GM23338 (cell line): ENCODE measurements at regions not wholly inside any gene's neighbourhood (a gene's known extent, or its start where the extent isn't known, plus 50 kb on each side); places are given as distances from the start of the nearest gene placed in this dataset.

ENCODE experiments used
- ATAC-seq: fragments of 200-7000 bp; cut with Tn5 transposase; 3 replicates; pipeline ENCODE4 v1.9.1; 2020
- DNase-seq: peaks from one replicate; pipeline ENCODE4 v3.0.0-alpha.2; 2015; ENCODE audit warnings: low spot score
- H2AFZ ChIP-seq: fragments of 200-600 bp; sonication (generic); 2 replicates; pipeline ENCODE4 v1.8.0; 2016; ENCODE audit warnings: antibody characterized with exemption, mild to moderate bottlenecking, moderate library complexity
- H3F3A ChIP-seq: fragments of 200-600 bp; sonication (generic); replicated peaks from 2 replicates; pipeline ENCODE4 v1.8.0; 2017; ENCODE audit warnings: antibody characterized with exemption, mixed run types, low read depth
- H3K27ac ChIP-seq: fragments of 200-600 bp; sonication (generic); 2 replicates; pipeline ENCODE4 v1.6.1; 2016; ENCODE audit warnings: low read depth
- H3K27me3 ChIP-seq: fragments of 200-600 bp; sonication (generic); 2 replicates; pipeline ENCODE4 v1.8.0; 2016; ENCODE audit warnings: mild to moderate bottlenecking, mixed run types, moderate library complexity; ENCODE audit not compliant: insufficient read depth
- H3K36me3 ChIP-seq: fragments of 200-600 bp; sonication (generic); 2 replicates; pipeline ENCODE4 v1.8.0; 2016; ENCODE audit warnings: mild to moderate bottlenecking; ENCODE audit not compliant: insufficient read depth
- H3K4me1 ChIP-seq: fragments of 200-600 bp; sonication (generic); 2 replicates; pipeline ENCODE4 v1.8.0; 2016; ENCODE audit warnings: mild to moderate bottlenecking, moderate library complexity; ENCODE audit not compliant: insufficient read depth
- H3K4me2 ChIP-seq: fragments of 200-600 bp; sonication (generic); 2 replicates; pipeline ENCODE4 v1.7.1; 2017; ENCODE audit warnings: mixed run types
- H3K4me3 ChIP-seq: fragments of 200-600 bp; sonication (generic); 2 replicates; pipeline ENCODE4 v1.6.1; 2016; ENCODE audit warnings: mixed run types
- H3K79me2 ChIP-seq: fragments of 200-600 bp; sonication (generic); replicated peaks from 2 replicates; pipeline ENCODE4 v1.8.0; 2017; ENCODE audit warnings: mild to moderate bottlenecking; ENCODE audit not compliant: insufficient read depth
- H3K9me2 ChIP-seq: fragments of 200-600 bp; sonication (generic); 2 replicates; pipeline ENCODE4 v1.8.0; 2017; ENCODE audit not compliant: insufficient read depth
- H4K20me1 ChIP-seq: fragments of 200-600 bp; sonication (generic); replicated peaks from 2 replicates; pipeline ENCODE4 v1.8.0; 2017; ENCODE audit warnings: mild to moderate bottlenecking; ENCODE audit not compliant: insufficient read depth
- H3K27ac Mint-ChIP-seq: 2 replicates; pipeline ENCODE4 v1.8.0; 2020; ENCODE audit warnings: inconsistent platforms, mild to moderate bottlenecking, moderate library complexity, mixed read lengths
- H3K27me3 Mint-ChIP-seq: 3 replicates; pipeline ENCODE4 v1.8.0; 2022; ENCODE audit warnings: low read depth, mild to moderate bottlenecking, moderate library complexity, mixed read lengths, inconsistent platforms; ENCODE audit not compliant: insufficient read depth, poor library complexity
- H3K36me3 Mint-ChIP-seq: 3 replicates; pipeline ENCODE4 v1.8.0; 2021; ENCODE audit warnings: low read depth, mild to moderate bottlenecking, inconsistent platforms, moderate library complexity, mixed read lengths
- H3K4me1 Mint-ChIP-seq: 3 replicates; pipeline ENCODE4 v1.8.0; 2020; ENCODE audit warnings: mild to moderate bottlenecking, inconsistent platforms, mixed read lengths
- H3K4me3 Mint-ChIP-seq: 3 replicates; pipeline ENCODE4 v1.8.0; 2021; ENCODE audit warnings: moderate library complexity, mild to moderate bottlenecking, inconsistent platforms, mixed read lengths
- H3K9me3 Mint-ChIP-seq: 3 replicates; pipeline ENCODE4 v1.8.0; 2020; ENCODE audit warnings: moderate library complexity, mild to moderate bottlenecking, inconsistent platforms, mixed read lengths
- CREB1 ChIP-seq: fragments of 250-450 bp; sonication (Bioruptor Pico); IDR thresholded peaks from 2 replicates; pipeline ENCODE4 v1.5.0; 2020; ENCODE audit warnings: low read depth, mild to moderate bottlenecking, moderate library complexity
- CTCF ChIP-seq, 2 experiments: fragments of 200-600 bp in 1 of 2; sonication (generic) in 1 of 2; conservative IDR thresholded peaks; 2 replicates each; pipeline versions ENCODE4 v1.5.1 to v1.6.1; 2016 to 2017; ENCODE audit warnings: antibody characterized with exemption in 2 of 2, low read depth in 2 of 2, mild to moderate bottlenecking in 2 of 2, moderate library complexity in 1 of 2
- EZH2 ChIP-seq: fragments of 200-600 bp; sonication (generic); IDR thresholded peaks from one replicate; pipeline ENCODE4 v1.8.0; 2017; ENCODE audit warnings: antibody characterized with exemption, mild to moderate bottlenecking, low read depth; ENCODE audit not compliant: unreplicated experiment
- EZH2phosphoT487 ChIP-seq: fragments of 200-600 bp; sonication (generic); IDR thresholded peaks from one replicate; pipeline ENCODE4 v1.8.1; 2018; ENCODE audit warnings: antibody characterized with exemption; ENCODE audit not compliant: unreplicated experiment
- JUNB ChIP-seq: IDR thresholded peaks from one replicate; pipeline ENCODE4 v1.6.1; 2016; ENCODE audit warnings: antibody characterized with exemption; ENCODE audit not compliant: unreplicated experiment
- POLR2AphosphoS5 ChIP-seq: IDR thresholded peaks from 2 replicates; pipeline ENCODE4 v1.6.1; 2016; ENCODE audit warnings: antibody characterized with exemption, low read depth
- REST ChIP-seq: IDR thresholded peaks from one replicate; pipeline ENCODE4 v1.6.1; 2018; ENCODE audit warnings: antibody characterized with exemption; ENCODE audit not compliant: unreplicated experiment
- STAT1 ChIP-seq: IDR thresholded peaks from one replicate; pipeline ENCODE4 v1.6.1; 2016; ENCODE audit warnings: antibody characterized with exemption; ENCODE audit not compliant: unreplicated experiment
- ZNF114 ChIP-seq: fragments of 250-450 bp; sonication (Bioruptor Pico); IDR thresholded peaks from 2 replicates; pipeline ENCODE4 v1.5.0; 2020; ENCODE audit warnings: mild to moderate bottlenecking, moderate library complexity
- TF ChIP-seq, protein P1 (sequence below): fragments of 250-450 bp; sonication (Bioruptor Pico); IDR thresholded peaks from 2 replicates; pipeline ENCODE4 v1.5.0; 2020; ENCODE audit warnings: mild to moderate bottlenecking, moderate library complexity

DNA sequence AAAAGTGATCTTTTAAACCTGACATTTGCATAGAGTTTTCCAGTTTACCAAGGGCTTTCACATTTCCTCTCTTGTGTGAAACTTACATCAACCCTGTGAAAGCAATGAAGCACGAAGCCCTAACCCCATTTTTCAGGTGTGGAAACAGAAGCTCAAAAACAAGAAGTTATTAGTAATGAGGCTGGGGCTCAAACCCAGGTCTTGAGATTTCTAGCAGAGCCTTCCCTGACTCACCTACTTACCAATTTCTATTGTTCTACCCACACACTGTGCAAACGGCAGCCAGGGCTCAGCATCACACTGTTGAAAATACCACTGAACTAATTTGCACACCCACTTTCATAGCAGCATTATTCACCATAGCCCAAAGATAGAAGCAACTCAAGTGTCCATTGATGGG is 117.8 kb upstream of the IGF1R start (continued):
- TF ChIP-seq, protein P1, sequence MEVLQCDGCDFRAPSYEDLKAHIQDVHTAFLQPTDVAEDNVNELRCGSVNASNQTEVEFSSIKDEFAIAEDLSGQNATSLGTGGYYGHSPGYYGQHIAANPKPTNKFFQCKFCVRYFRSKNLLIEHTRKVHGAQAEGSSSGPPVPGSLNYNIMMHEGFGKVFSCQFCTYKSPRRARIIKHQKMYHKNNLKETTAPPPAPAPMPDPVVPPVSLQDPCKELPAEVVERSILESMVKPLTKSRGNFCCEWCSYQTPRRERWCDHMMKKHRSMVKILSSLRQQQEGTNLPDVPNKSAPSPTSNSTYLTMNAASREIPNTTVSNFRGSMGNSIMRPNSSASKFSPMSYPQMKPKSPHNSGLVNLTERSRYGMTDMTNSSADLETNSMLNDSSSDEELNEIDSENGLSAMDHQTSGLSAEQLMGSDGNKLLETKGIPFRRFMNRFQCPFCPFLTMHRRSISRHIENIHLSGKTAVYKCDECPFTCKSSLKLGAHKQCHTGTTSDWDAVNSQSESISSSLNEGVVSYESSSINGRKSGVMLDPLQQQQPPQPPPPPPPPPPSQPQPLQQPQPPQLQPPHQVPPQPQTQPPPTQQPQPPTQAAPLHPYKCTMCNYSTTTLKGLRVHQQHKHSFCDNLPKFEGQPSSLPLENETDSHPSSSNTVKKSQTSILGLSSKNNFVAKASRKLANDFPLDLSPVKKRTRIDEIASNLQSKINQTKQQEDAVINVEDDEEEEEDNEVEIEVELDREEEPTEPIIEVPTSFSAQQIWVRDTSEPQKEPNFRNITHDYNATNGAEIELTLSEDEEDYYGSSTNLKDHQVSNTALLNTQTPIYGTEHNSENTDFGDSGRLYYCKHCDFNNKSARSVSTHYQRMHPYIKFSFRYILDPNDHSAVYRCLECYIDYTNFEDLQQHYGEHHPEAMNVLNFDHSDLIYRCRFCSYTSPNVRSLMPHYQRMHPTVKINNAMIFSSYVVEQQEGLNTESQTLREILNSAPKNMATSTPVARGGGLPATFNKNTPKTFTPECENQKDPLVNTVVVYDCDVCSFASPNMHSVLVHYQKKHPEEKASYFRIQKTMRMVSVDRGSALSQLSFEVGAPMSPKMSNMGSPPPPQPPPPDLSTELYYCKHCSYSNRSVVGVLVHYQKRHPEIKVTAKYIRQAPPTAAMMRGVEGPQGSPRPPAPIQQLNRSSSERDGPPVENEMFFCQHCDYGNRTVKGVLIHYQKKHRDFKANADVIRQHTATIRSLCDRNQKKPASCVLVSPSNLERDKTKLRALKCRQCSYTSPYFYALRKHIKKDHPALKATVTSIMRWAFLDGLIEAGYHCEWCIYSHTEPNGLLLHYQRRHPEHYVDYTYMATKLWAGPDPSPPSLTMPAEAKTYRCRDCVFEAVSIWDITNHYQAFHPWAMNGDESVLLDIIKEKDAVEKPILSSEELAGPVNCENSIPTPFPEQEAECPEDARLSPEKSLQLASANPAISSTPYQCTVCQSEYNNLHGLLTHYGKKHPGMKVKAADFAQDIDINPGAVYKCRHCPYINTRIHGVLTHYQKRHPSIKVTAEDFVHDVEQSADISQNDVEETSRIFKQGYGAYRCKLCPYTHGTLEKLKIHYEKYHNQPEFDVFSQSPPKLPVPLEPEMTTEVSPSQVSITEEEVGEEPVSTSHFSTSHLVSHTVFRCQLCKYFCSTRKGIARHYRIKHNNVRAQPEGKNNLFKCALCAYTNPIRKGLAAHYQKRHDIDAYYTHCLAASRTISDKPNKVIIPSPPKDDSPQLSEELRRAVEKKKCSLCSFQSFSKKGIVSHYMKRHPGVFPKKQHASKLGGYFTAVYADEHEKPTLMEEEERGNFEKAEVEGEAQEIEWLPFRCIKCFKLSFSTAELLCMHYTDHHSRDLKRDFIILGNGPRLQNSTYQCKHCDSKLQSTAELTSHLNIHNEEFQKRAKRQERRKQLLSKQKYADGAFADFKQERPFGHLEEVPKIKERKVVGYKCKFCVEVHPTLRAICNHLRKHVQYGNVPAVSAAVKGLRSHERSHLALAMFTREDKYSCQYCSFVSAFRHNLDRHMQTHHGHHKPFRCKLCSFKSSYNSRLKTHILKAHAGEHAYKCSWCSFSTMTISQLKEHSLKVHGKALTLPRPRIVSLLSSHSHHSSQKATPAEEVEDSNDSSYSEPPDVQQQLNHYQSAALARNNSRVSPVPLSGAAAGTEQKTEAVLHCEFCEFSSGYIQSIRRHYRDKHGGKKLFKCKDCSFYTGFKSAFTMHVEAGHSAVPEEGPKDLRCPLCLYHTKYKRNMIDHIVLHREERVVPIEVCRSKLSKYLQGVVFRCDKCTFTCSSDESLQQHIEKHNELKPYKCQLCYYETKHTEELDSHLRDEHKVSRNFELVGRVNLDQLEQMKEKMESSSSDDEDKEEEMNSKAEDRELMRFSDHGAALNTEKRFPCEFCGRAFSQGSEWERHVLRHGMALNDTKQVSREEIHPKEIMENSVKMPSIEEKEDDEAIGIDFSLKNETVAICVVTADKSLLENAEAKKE (CRISPR knock-in tag) = no peak
- no peak for TF ChIP-seq EZH2
- no peak for TF ChIP-seq EZH2phosphoT487
- no peak for TF ChIP-seq STAT1
- no peak for TF ChIP-seq ZNF114 (CRISPR knock-in tag)

DNA sequence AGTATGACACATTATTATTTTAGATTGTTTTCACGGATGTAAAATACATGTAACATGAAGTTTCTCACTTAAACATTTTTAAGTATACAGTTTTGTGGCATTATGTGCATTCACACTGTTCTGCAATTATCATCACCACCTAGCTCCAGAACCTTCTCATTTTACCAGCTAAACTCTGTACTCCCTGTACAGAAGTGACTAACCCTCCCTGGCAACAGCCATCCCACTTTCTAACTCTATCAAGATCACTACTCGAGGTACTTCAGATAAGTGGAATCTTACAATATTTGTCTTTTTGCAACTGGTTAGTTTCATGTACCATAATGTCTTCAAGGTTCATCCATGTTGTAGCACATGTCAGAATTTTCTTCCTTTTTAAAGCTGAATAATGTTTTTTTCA is 116.3 kb upstream of the IGF1R start:
- Histone ChIP-seq H3K9me2 (no peaks in the 10 kb centered on the region), H3K36me3 (no peaks in the 10 kb centered on the region), H3K4me2 (no peak overlapping the region), H3K27me3 (no peaks in the 10 kb centered on the region), H3K27ac (no peak overlapping the region), H3F3A (no peaks in the 10 kb centered on the region), H3K4me1 (no peaks in the 10 kb centered on the region), H4K20me1 (no peaks in the 10 kb centered on the region), H3K79me2 (no peaks in the 10 kb centered on the region), H3K4me3 (no peak overlapping the region), H2AFZ (no peak overlapping the region)
- Mint-ChIP-seq H3K36me3 (no peaks in the 10 kb centered on the region), H3K27me3 (peaks cover 3% of the 10 kb centered on the region), H3K4me3 (no peak overlapping the region), H3K4me1 (peaks cover 4% of the 10 kb centered on the region; the same call in 2 of the 3 replicates), H3K9me3 (no peaks in the 10 kb centered on the region), H3K27ac (no peak overlapping the region)
- ATAC-seq (no peak), DNase-seq (no peak)
- TF ChIP-seq CTCF (conservative IDR thresholded peaks at IDR 0.05; ENCODE audit: low read depth in 2 of 2) = no peak
- TF ChIP-seq ZNF114 (CRISPR knock-in tag) = no peak
- no peak for TF ChIP-seq JUNB
- TF ChIP-seq REST = no peak
- TF ChIP-seq EZH2 = no peak
- no peak for TF ChIP-seq STAT1
- no peak for TF ChIP-seq POLR2AphosphoS5
- no peak for TF ChIP-seq CREB1 (CRISPR knock-in tag)
